H9 (cell line): ENCODE measurements at regions not wholly inside any gene's neighbourhood (a gene's known extent, or its start where the extent isn't known, plus 50 kb on each side); places are given as distances from the start of the nearest gene placed in this dataset.

ENCODE experiments used
- DNase-seq: peaks from one replicate; pipeline ENCODE4 v3.0.0-alpha.2; 2017
- H2AFZ ChIP-seq: one replicate; pipeline ENCODE4 v1.6.1; 2013; ENCODE audit warnings: mild to moderate bottlenecking, low read length, control low read depth, moderate library complexity
- H2AK5ac ChIP-seq: 2 replicates; pipeline ENCODE4 v1.6.1; 2013; ENCODE audit warnings: low read length, control low read depth, mixed read lengths; ENCODE audit not compliant: insufficient read length
- H2BK120ac ChIP-seq: one replicate; pipeline ENCODE4 v1.6.1; 2013; ENCODE audit warnings: low read depth, mild to moderate bottlenecking, low read length, control low read depth, inconsistent platforms; ENCODE audit not compliant: poor library complexity, severe bottlenecking
- H2BK12ac ChIP-seq: 2 replicates; pipeline ENCODE4 v1.6.1; 2013; ENCODE audit warnings: low read length, control low read depth, mixed read lengths, low read depth; ENCODE audit not compliant: insufficient read length
- H2BK15ac ChIP-seq: 2 replicates; pipeline ENCODE4 v1.6.1; 2013; ENCODE audit warnings: low read depth, low read length, control low read depth
- H2BK20ac ChIP-seq: one replicate; pipeline ENCODE4 v1.6.1; 2013; ENCODE audit warnings: low read depth, mild to moderate bottlenecking, low read length, control low read depth, inconsistent platforms; ENCODE audit not compliant: poor library complexity, severe bottlenecking
- H2BK5ac ChIP-seq: 2 replicates; pipeline ENCODE4 v1.6.1; 2013; ENCODE audit warnings: low read length, control low read depth, mixed read lengths; ENCODE audit not compliant: insufficient read length
- H3K14ac ChIP-seq: 2 replicates; pipeline ENCODE4 v1.6.1; 2013; ENCODE audit warnings: low read length, control low read depth; ENCODE audit not compliant: insufficient read depth
- H3K18ac ChIP-seq: 2 replicates; pipeline ENCODE4 v1.6.1; 2013; ENCODE audit warnings: low read depth, mild to moderate bottlenecking, mixed read lengths, low read length, control low read depth; ENCODE audit not compliant: insufficient read length
- H3K23ac ChIP-seq: 2 replicates; pipeline ENCODE4 v1.6.1; 2013; ENCODE audit warnings: low read length, control low read depth, mixed read lengths, low read depth; ENCODE audit not compliant: insufficient read length
- H3K23me2 ChIP-seq: 2 replicates; pipeline ENCODE4 v1.6.1; 2013; ENCODE audit warnings: low read depth, mild to moderate bottlenecking, mixed read lengths, low read length, control low read depth; ENCODE audit not compliant: insufficient read length, poor library complexity, severe bottlenecking
- H3K27ac ChIP-seq: 2 replicates; pipeline ENCODE4 v1.5.1; 2013; ENCODE audit warnings: low read length, control low read depth, mixed read lengths, low read depth; ENCODE audit not compliant: insufficient read length
- H3K27me3 ChIP-seq: 2 replicates; pipeline ENCODE4 v1.6.1; 2013; ENCODE audit warnings: low read length, control low read depth, inconsistent platforms; ENCODE audit not compliant: insufficient read depth
- H3K4ac ChIP-seq: 2 replicates; pipeline ENCODE4 v1.6.1; 2013; ENCODE audit warnings: low read depth, mild to moderate bottlenecking, control low read depth, inconsistent platforms, low read length, moderate library complexity
- H3K4me1 ChIP-seq: 2 replicates; pipeline ENCODE4 v1.6.1; 2013; ENCODE audit warnings: low read length, control low read depth, inconsistent platforms; ENCODE audit not compliant: insufficient read depth
- H3K4me2 ChIP-seq: 2 replicates; pipeline ENCODE4 v1.6.1; 2013; ENCODE audit warnings: low read length, control low read depth, mixed read lengths; ENCODE audit not compliant: insufficient read length, insufficient read depth
- H3K56ac ChIP-seq: 2 replicates; pipeline ENCODE4 v1.6.1; 2013; ENCODE audit warnings: low read depth, mild to moderate bottlenecking, mixed read lengths, low read length, control low read depth; ENCODE audit not compliant: insufficient read length
- H3K79me1 ChIP-seq: 2 replicates; pipeline ENCODE4 v1.6.1; 2013; ENCODE audit warnings: low read depth, mild to moderate bottlenecking, moderate library complexity, low read length, control low read depth, inconsistent platforms; ENCODE audit not compliant: insufficient read depth, poor library complexity, severe bottlenecking
- H3K79me2 ChIP-seq: 2 replicates; pipeline ENCODE4 v1.6.1; 2013; ENCODE audit warnings: low read length, control low read depth, inconsistent platforms; ENCODE audit not compliant: insufficient read depth
- H3K9ac ChIP-seq: 2 replicates; pipeline ENCODE4 v1.6.1; 2013; ENCODE audit warnings: low read length, control low read depth, mixed read lengths; ENCODE audit not compliant: insufficient read length; ENCODE audit errors: extremely low read depth
- H3K9me3 ChIP-seq: one replicate; pipeline ENCODE4 v1.6.1; 2013; ENCODE audit warnings: low read depth, low read length, inconsistent platforms; ENCODE audit not compliant: control insufficient read depth
- H3T11ph ChIP-seq: one replicate; pipeline ENCODE4 v1.6.1; 2013; ENCODE audit warnings: mild to moderate bottlenecking, low read length, control low read depth, inconsistent platforms
- H4K20me1 ChIP-seq: one replicate; pipeline ENCODE4 v1.6.1; 2013; ENCODE audit not compliant: control insufficient read depth, insufficient read length, insufficient read depth
- H4K5ac ChIP-seq: 2 replicates; pipeline ENCODE4 v1.6.1; 2013; ENCODE audit warnings: low read depth, mild to moderate bottlenecking, mixed read lengths, low read length, control low read depth; ENCODE audit not compliant: insufficient read length
- H4K8ac ChIP-seq: replicated peaks from 2 replicates; pipeline ENCODE4 v1.6.1; 2013; ENCODE audit warnings: low read length, control low read depth, mixed read lengths, low read depth; ENCODE audit not compliant: insufficient read length
- H4K91ac ChIP-seq: 2 replicates; pipeline ENCODE4 v1.6.1; 2013; ENCODE audit warnings: low read depth, mild to moderate bottlenecking, moderate library complexity, mixed read lengths, low read length, control low read depth; ENCODE audit not compliant: insufficient read length
- H3K27ac Mint-ChIP-seq, 3 experiments: 2 replicates in 2 of 3; 3 replicates in 1 of 3; pipeline ENCODE4 v1.8.0; 2020 to 2021; ENCODE audit warnings: mixed read lengths in 3 of 3, mild to moderate bottlenecking in 1 of 3, moderate library complexity in 1 of 3
- H3K27me3 Mint-ChIP-seq: 2 replicates; pipeline ENCODE4 v1.8.0; 2021; ENCODE audit warnings: low read depth, mild to moderate bottlenecking, moderate library complexity, mixed read lengths
- H3K36me3 Mint-ChIP-seq, 3 experiments: 2 replicates in 2 of 3; 3 replicates in 1 of 3; pipeline ENCODE4 v1.8.0; 2020 to 2021; ENCODE audit warnings: low read depth in 3 of 3, mixed read lengths in 3 of 3; ENCODE audit not compliant: insufficient read depth in 1 of 3
- H3K4me1 Mint-ChIP-seq, 2 experiments: 2 replicates each; pipeline ENCODE4 v1.8.0; 2020; ENCODE audit warnings: mixed read lengths in 2 of 2
- H3K4me3 Mint-ChIP-seq, 2 experiments: 2 replicates in 1 of 2; 3 replicates in 1 of 2; pipeline ENCODE4 v1.8.0; 2020 to 2021; ENCODE audit warnings: mild to moderate bottlenecking in 2 of 2, mixed read lengths in 2 of 2, moderate library complexity in 1 of 2
- H3K9me3 Mint-ChIP-seq, 2 experiments: 2 replicates in 1 of 2; 3 replicates in 1 of 2; pipeline ENCODE4 v1.8.0; 2020; ENCODE audit warnings: mild to moderate bottlenecking in 2 of 2, mixed read lengths in 2 of 2, moderate library complexity in 1 of 2
- WGBS: extraction: QIAGEN DNeasy Blood & Tissue Kit; methylation state at CpG from one replicate; pipeline ENCODE4 v1.1.7; 2013; ENCODE audit warnings: missing lambda C conversion rate, low lambda C conversion rate, mixed read lengths; ENCODE audit not compliant: insufficient read length; ENCODE audit errors: extremely low coverage; 5-methylcytosine and 5-hydroxymethylcytosine counted together
- TF ChIP-seq, protein P1 (sequence below): fragments of 200-600 bp; sonication (generic); conservative IDR thresholded peaks from 3 replicates; pipeline ENCODE4 v1.8.0; 2021; ENCODE audit warnings: antibody characterized with exemption, mild to moderate bottlenecking

DNA sequence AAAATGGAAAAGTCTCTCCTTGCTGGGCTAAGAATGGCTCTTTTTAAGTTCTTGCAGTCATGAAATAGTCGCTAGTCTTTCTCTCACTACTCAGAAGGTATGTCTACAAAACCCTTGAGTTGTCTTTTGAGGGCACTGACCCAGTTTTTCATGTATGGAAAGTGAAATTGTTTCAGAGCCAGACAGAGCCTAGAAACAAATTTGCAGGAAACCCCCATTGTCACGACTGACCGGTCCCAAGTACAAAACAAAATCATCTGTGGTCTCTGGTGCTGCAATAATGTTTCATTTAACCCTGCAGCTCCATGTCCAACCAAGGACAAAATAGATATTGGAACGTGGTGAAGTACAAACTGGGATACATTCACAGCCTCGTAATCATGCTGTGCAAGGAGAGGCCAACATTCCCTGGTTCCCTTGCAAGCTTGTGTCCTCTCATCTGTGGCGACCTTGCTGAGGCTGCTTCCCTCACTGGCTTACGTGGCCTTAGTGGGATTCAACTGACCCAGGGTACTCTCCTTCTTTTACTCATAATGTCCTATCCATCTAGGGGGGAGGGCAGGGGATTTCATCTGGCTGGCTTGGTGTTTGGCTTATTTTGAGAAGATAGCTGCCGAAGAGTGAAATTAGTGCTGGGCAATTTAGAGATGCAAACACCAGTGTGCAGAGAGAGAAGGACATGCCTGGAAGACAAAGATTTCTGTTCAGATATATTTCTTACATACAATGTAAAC, 172.5 kb downstream of the IPMK start:
- Mint-ChIP-seq H3K27ac (no peak overlapping the region), H3K36me3 (peaks cover 0 to 4% (median 0%) of the 10 kb centered on the region in 3 experiments; a peak in 2 of 7 replicates), H3K9me3 (no peaks in the 10 kb centered on the region; a peak in 1 of 5 replicates), H3K4me1 (peaks cover 6 to 11% of the 10 kb centered on the region in 2 experiments; a peak in 3 of 4 replicates), H3K4me3 (no peak overlapping the region), H3K27me3 (no peaks in the 10 kb centered on the region)
- H4K5ac ChIP-seq: no peak overlapping the region
- no peak overlapping the region for H3K14ac ChIP-seq
- no peak overlapping the region for H3K18ac ChIP-seq
- no peak overlapping the region for H3K9ac ChIP-seq
- H2BK120ac ChIP-seq: no peak overlapping the region
- H4K20me1 ChIP-seq: no peaks in the 10 kb centered on the region
- no peak overlapping the region for H2BK5ac ChIP-seq
- TF ChIP-seq, protein P1, sequence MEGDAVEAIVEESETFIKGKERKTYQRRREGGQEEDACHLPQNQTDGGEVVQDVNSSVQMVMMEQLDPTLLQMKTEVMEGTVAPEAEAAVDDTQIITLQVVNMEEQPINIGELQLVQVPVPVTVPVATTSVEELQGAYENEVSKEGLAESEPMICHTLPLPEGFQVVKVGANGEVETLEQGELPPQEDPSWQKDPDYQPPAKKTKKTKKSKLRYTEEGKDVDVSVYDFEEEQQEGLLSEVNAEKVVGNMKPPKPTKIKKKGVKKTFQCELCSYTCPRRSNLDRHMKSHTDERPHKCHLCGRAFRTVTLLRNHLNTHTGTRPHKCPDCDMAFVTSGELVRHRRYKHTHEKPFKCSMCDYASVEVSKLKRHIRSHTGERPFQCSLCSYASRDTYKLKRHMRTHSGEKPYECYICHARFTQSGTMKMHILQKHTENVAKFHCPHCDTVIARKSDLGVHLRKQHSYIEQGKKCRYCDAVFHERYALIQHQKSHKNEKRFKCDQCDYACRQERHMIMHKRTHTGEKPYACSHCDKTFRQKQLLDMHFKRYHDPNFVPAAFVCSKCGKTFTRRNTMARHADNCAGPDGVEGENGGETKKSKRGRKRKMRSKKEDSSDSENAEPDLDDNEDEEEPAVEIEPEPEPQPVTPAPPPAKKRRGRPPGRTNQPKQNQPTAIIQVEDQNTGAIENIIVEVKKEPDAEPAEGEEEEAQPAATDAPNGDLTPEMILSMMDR: no peak
- H3K4me2 ChIP-seq: no peak overlapping the region
- H3K79me2 ChIP-seq: no peaks in the 10 kb centered on the region
- no peak overlapping the region for H2AFZ ChIP-seq
- no peak overlapping the region for H4K91ac ChIP-seq
- no peaks in the 10 kb centered on the region for H3K9me3 ChIP-seq
- DNase-seq: no peak
- H2BK15ac ChIP-seq: no peak overlapping the region
- no CpG with 5 or more reads among the region's 8 CpGs for WGBS
- H3T11ph ChIP-seq: no peak overlapping the region
- H2AK5ac ChIP-seq: no peak overlapping the region
- H3K56ac ChIP-seq: no peak overlapping the region
- no peaks in the 10 kb centered on the region for H3K79me1 ChIP-seq
- H3K23me2 ChIP-seq: no peaks in the 10 kb centered on the region
- no peak overlapping the region for H3K23ac ChIP-seq
- no peak overlapping the region for H4K8ac ChIP-seq
- H2BK12ac ChIP-seq: no peak overlapping the region
- H2BK20ac ChIP-seq: no peak overlapping the region
- H3K4me1 ChIP-seq: no peaks in the 10 kb centered on the region
- H3K4ac ChIP-seq: no peak overlapping the region
- H3K27ac ChIP-seq: no peak overlapping the region
- no peaks in the 10 kb centered on the region for H3K27me3 ChIP-seq
